IMR-90 (cell line): ENCODE measurements at regions not wholly inside any gene's neighbourhood (a gene's known extent, or its start where the extent isn't known, plus 50 kb on each side); places are given as distances from the start of the nearest gene placed in this dataset.

Experiments used
- ATAC-seq: fragments of 200-7000 bp; cut with Tn5 transposase; 2 replicates; pipeline ENCODE4 v1.9.1; 2020; ENCODE audit warnings: low read depth, mild to moderate bottlenecking, moderate library complexity
- BruUV-seq: library from RNA; stranded (reverse); fragments of 400-500 nt; replicated peaks from 2 replicates; lab custom pipeline; 2021; lab: Mats Ljungman, UMichigan
- CTCF ChIA-PET: fragments of 300-600 bp; formaldehyde crosslinking; extraction: SDS; loops from one replicate; lab custom pipeline; 2021; ENCODE audit warnings: antibody characterized with exemption; lab: Yijun Ruan, JAX
- POLR2A ChIA-PET: fragments of 300-600 bp; sonication (Branson Sonifier 250); formaldehyde crosslinking; loops from one replicate; lab custom pipeline; 2022; ENCODE audit warnings: antibody characterized with exemption; ENCODE audit not compliant: unreplicated experiment; lab: Charles Lee
- DNase-seq: peaks from one replicate; pipeline ENCODE4 v3.0.0; 2013
- H2AFZ ChIP-seq: replicated peaks from 2 replicates; pipeline ENCODE3; 2013; ENCODE audit warnings: low read length, mild to moderate bottlenecking; ENCODE audit not compliant: poor library complexity
- H2AK5ac ChIP-seq: 2 replicates; pipeline ENCODE4 v1.6.1; 2013; ENCODE audit warnings: low read depth, low read length, inconsistent platforms
- H2AK9ac ChIP-seq: replicated peaks from 2 replicates; pipeline ENCODE3; 2013; ENCODE audit warnings: mild to moderate bottlenecking, low read depth, low read length, moderate library complexity; ENCODE audit not compliant: poor library complexity
- H2BK120ac ChIP-seq: 2 replicates; pipeline ENCODE4 v1.6.1; 2013; ENCODE audit warnings: low read depth, low read length, inconsistent platforms
- H2BK15ac ChIP-seq: 3 replicates; pipeline ENCODE4 v1.6.1; 2013; ENCODE audit warnings: low read depth, low read length, inconsistent platforms
- H2BK20ac ChIP-seq: 2 replicates; pipeline ENCODE4 v1.6.1; 2013; ENCODE audit warnings: low read depth, mild to moderate bottlenecking, inconsistent platforms, low read length, moderate library complexity
- H2BK5ac ChIP-seq: 2 replicates; pipeline ENCODE4 v1.6.1; 2013; ENCODE audit warnings: mild to moderate bottlenecking, low read depth, low read length, inconsistent platforms; ENCODE audit not compliant: poor library complexity, severe bottlenecking
- H3K14ac ChIP-seq: replicated peaks from 2 replicates; pipeline ENCODE4 v1.6.1; 2013; ENCODE audit warnings: low read depth, low read length, inconsistent platforms
- H3K18ac ChIP-seq: 2 replicates; pipeline ENCODE4 v1.6.1; 2013; ENCODE audit warnings: low read depth, low read length, control low read depth
- H3K23ac ChIP-seq: 2 replicates; pipeline ENCODE4 v1.6.1; 2013; ENCODE audit warnings: low read depth, low read length, inconsistent platforms
- H3K27ac ChIP-seq: 2 replicates; pipeline ENCODE4 v1.5.1; 2013; ENCODE audit warnings: mild to moderate bottlenecking, control low read depth, low read length; ENCODE audit not compliant: insufficient read depth
- H3K27me3 ChIP-seq: 2 replicates; pipeline ENCODE4 v1.6.1; 2013; ENCODE audit warnings: low read length; ENCODE audit not compliant: control insufficient read depth, insufficient read depth
- H3K36me3 ChIP-seq: 2 replicates; pipeline ENCODE4 v1.6.1; 2013; ENCODE audit warnings: low read length, mixed read lengths; ENCODE audit not compliant: control insufficient read depth, insufficient read depth
- H3K4ac ChIP-seq: 2 replicates; pipeline ENCODE4 v1.6.1; 2013; ENCODE audit warnings: low read depth, low read length, inconsistent platforms
- H3K4me1 ChIP-seq: 2 replicates; pipeline ENCODE4 v1.6.1; 2013; ENCODE audit warnings: low read length, mixed read lengths; ENCODE audit not compliant: control insufficient read depth, insufficient read depth
- H3K4me2 ChIP-seq: 2 replicates; pipeline ENCODE4 v1.6.1; 2013; ENCODE audit warnings: low read depth, mild to moderate bottlenecking, control low read depth, low read length, moderate library complexity
- H3K4me3 ChIP-seq: 2 replicates; pipeline ENCODE4 v1.5.1; 2013; ENCODE audit warnings: low read depth, mild to moderate bottlenecking, control low read depth, low read length, moderate library complexity; ENCODE audit not compliant: insufficient read depth
- H3K56ac ChIP-seq: 2 replicates; pipeline ENCODE4 v1.6.1; 2013; ENCODE audit warnings: low read length, inconsistent platforms; ENCODE audit not compliant: insufficient read depth; ENCODE audit errors: extremely low read depth
- H3K79me1 ChIP-seq, 2 experiments: 2 replicates each; pipeline ENCODE4 v1.6.1; 2013; ENCODE audit warnings: low read length in 2 of 2, inconsistent platforms in 1 of 2, low read depth in 1 of 2
- H3K9ac ChIP-seq: 2 replicates; pipeline ENCODE4 v1.6.1; 2013; ENCODE audit warnings: low read depth, low read length, control low read depth
- H3K9me1 ChIP-seq: 2 replicates; pipeline ENCODE4 v1.6.1; 2013; ENCODE audit warnings: low read length, inconsistent platforms; ENCODE audit not compliant: insufficient read depth
- H3K9me3 ChIP-seq: 2 replicates; pipeline ENCODE4 v1.6.1; 2013; ENCODE audit warnings: low read length; ENCODE audit not compliant: control insufficient read depth, insufficient read depth
- H4K20me1 ChIP-seq: 2 replicates; pipeline ENCODE4 v1.6.1; 2013; ENCODE audit warnings: low read length, inconsistent platforms; ENCODE audit not compliant: insufficient read depth
- H4K5ac ChIP-seq: 2 replicates; pipeline ENCODE4 v1.6.1; 2013; ENCODE audit warnings: mild to moderate bottlenecking, low read depth, low read length, control low read depth
- H4K8ac ChIP-seq, 2 experiments: 2 replicates each; pipeline ENCODE4 v1.6.1; 2013; ENCODE audit warnings: low read depth in 2 of 2, low read length in 2 of 2, control low read depth in 1 of 2, inconsistent platforms in 1 of 2
- H4K91ac ChIP-seq: 2 replicates; pipeline ENCODE4 v1.6.1; 2013; ENCODE audit warnings: low read depth, low read length, inconsistent platforms; ENCODE audit not compliant: insufficient read depth
- BHLHE40 ChIP-seq: fragments of 150-350 bp; IDR thresholded peaks from 2 replicates; pipeline ENCODE4 v1.6.1; 2016; ENCODE audit warnings: mild to moderate bottlenecking, low read depth, low read length
- CEBPB ChIP-seq: IDR thresholded peaks from 2 replicates; pipeline ENCODE4 v1.6.1; 2012; ENCODE audit warnings: low read depth, low read length, improper control_type of control experiment
- CHD1 ChIP-seq: IDR thresholded peaks from 2 replicates; pipeline ENCODE4 v1.6.1; 2012; ENCODE audit warnings: low read depth, low read length, improper control_type of control experiment
- CTCF ChIP-seq: conservative IDR thresholded peaks from 2 replicates; pipeline ENCODE4 v1.5.1; 2012; ENCODE audit warnings: mild to moderate bottlenecking, low read depth, low read length, improper control_type of control experiment
- ELK1 ChIP-seq: fragments of 150-350 bp; IDR thresholded peaks from 2 replicates; pipeline ENCODE4 v1.6.1; 2016; ENCODE audit warnings: low read depth, mild to moderate bottlenecking, low read length, moderate library complexity, borderline replicate concordance
- FOS ChIP-seq: fragments of 150-350 bp; IDR thresholded peaks from 2 replicates; pipeline ENCODE4 v1.6.1; 2016; ENCODE audit warnings: low read depth, low read length
- MAFK ChIP-seq: IDR thresholded peaks from 2 replicates; pipeline ENCODE4 v1.6.1; 2012; ENCODE audit warnings: low read depth, low read length, improper control_type of control experiment
- MAZ ChIP-seq: IDR thresholded peaks from 2 replicates; pipeline ENCODE4 v1.6.1; 2012; ENCODE audit warnings: low read depth, mild to moderate bottlenecking, low read length, improper control_type of control experiment, moderate library complexity, borderline replicate concordance
- MXI1 ChIP-seq: IDR thresholded peaks from 2 replicates; pipeline ENCODE4 v1.6.1; 2012; ENCODE audit warnings: low read depth, mild to moderate bottlenecking, low read length, moderate library complexity, borderline replicate concordance
- NFE2L2 ChIP-seq: fragments of 150-350 bp; IDR thresholded peaks from 2 replicates; pipeline ENCODE4 v1.6.1; 2016; ENCODE audit warnings: low read depth, mild to moderate bottlenecking, low read length
- POLR2A ChIP-seq: IDR thresholded peaks from 2 replicates; pipeline ENCODE4 v1.6.1; 2012; ENCODE audit warnings: mild to moderate bottlenecking, low read depth, low read length
- RAD21 ChIP-seq: IDR thresholded peaks from 2 replicates; pipeline ENCODE4 v1.6.1; 2012; ENCODE audit warnings: low read length, improper control_type of control experiment
- RCOR1 ChIP-seq: IDR thresholded peaks from 2 replicates; pipeline ENCODE4 v1.6.1; 2012; ENCODE audit warnings: mild to moderate bottlenecking, low read length, improper control_type of control experiment; ENCODE audit not compliant: insufficient replicate concordance
- RFX5 ChIP-seq: IDR thresholded peaks from 2 replicates; pipeline ENCODE4 v1.8.0; 2012; ENCODE audit warnings: low read depth, mild to moderate bottlenecking, low read length, moderate library complexity
- SMC3 ChIP-seq: fragments of 150-350 bp; IDR thresholded peaks from 2 replicates; pipeline ENCODE4 v1.6.1; 2016; ENCODE audit warnings: low read depth, mild to moderate bottlenecking, antibody characterized with exemption, low read length, moderate library complexity
- WGBS, 2 experiments: methylation state at CpG; one replicate each; pipeline versions ENCODE4 v1.1.5 to v1.1.7; 2013; ENCODE audit warnings: missing lambda C conversion rate in 2 of 2; ENCODE audit not compliant: insufficient read length in 1 of 2; ENCODE audit errors: extremely low coverage in 2 of 2; 5-methylcytosine and 5-hydroxymethylcytosine counted together
- dilution Hi-C: fragments of 300-500 bp; cut with HindIII; formaldehyde crosslinking; loops from one replicate; pipeline ENCODE4 v1.14.3; 2018; ENCODE audit warnings: low sequenced_read_pairs; ENCODE audit not compliant: unreplicated experiment
- in situ Hi-C: fragments of 300-500 bp; cut with MboI; formaldehyde crosslinking; loops from 3 replicates; pipeline ENCODE4 v1.14.3; 2019; ENCODE audit warnings: low sequenced_read_pairs, inconsistent platforms, mixed read lengths
- intact Hi-C: fragments of 100-400 bp; cut with micrococcal nuclease; formaldehyde crosslinking; loops from 2 replicates; pipeline ENCODE4 v1.10.0; 2022
- TF ChIP-seq, protein P1 (sequence below): fragments of 150-350 bp; IDR thresholded peaks from 2 replicates; pipeline ENCODE4 v1.6.1; 2017; ENCODE audit warnings: mild to moderate bottlenecking, antibody characterized with exemption, low read length, low read depth

- Histone ChIP-seq H4K20me1 (no peaks in the 10 kb centered on the region), H3K4me1 (no peaks in the 10 kb centered on the region), H3K9me1 (no peaks in the 10 kb centered on the region), H4K5ac (no peak overlapping the region), H3K9ac (no peak overlapping the region), H2AK9ac (no peak overlapping the region), H3K36me3 (no peaks in the 10 kb centered on the region), H2AK5ac (no peak overlapping the region), H3K27ac (no peak overlapping the region), H3K4ac (no peak overlapping the region), H2AFZ (no peak overlapping the region), H4K8ac (no peak overlapping the region), H3K23ac (no peak overlapping the region), H3K4me3 (no peak overlapping the region), H2BK120ac (no peak overlapping the region), H3K56ac (no peak overlapping the region), H3K14ac (no peak overlapping the region), H3K27me3 (no peaks in the 10 kb centered on the region), H3K9me3 (peaks cover 12% of the 10 kb centered on the region), H4K91ac (no peak overlapping the region), H3K79me1 (no peaks in the 10 kb centered on the region), H3K4me2 (no peak overlapping the region), H2BK20ac (no peak overlapping the region), H2BK15ac (no peak overlapping the region), H2BK5ac (no peak overlapping the region), H3K18ac (no peak overlapping the region)
- in situ Hi-C loops (no loop called here), intact Hi-C loops (no loop called here), dilution Hi-C loops (no loop called here)
- TF ChIP-seq MAFK (no peak), RAD21 (no peak), MAZ (no peak), SMC3 (no peak), ELK1 (no peak), CTCF (no peak), RCOR1 (no peak), BHLHE40 (no peak), POLR2A (no peak), RFX5 (no peak), FOS (no peak), CHD1 (no peak), MXI1 (no peak), NFE2L2 (no peak), CEBPB (no peak)
- TF ChIP-seq, protein P1, sequence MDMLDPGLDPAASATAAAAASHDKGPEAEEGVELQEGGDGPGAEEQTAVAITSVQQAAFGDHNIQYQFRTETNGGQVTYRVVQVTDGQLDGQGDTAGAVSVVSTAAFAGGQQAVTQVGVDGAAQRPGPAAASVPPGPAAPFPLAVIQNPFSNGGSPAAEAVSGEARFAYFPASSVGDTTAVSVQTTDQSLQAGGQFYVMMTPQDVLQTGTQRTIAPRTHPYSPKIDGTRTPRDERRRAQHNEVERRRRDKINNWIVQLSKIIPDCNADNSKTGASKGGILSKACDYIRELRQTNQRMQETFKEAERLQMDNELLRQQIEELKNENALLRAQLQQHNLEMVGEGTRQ: no peak
- POLR2A ChIA-PET: no interaction called here
- ATAC-seq: no peak
- no peak for DNase-seq
- no CpG with 5 or more reads among the region's 2 CpGs for WGBS, 2 experiments
- CTCF ChIA-PET: no interaction called here
- BruUV-seq: no TSS peak
Observed at GRCh38 chr11:41921746-41922390, 462.4 kb upstream of the LRRC4C start.
